Lower leg skin (tissue), 3 donors: ENCODE measurements at regions not wholly inside any gene's neighbourhood (a gene's known extent, or its start where the extent isn't known, plus 50 kb on each side); places are given as distances from the start of the nearest gene placed in this dataset.

Source experiments
- CTCF ChIP-seq, 3 donors: fragments of 450-650 bp; IDR thresholded peaks; one replicate each; pipeline ENCODE4 v1.5.1; 2016; ENCODE audit warnings: antibody characterized with exemption in 3 of 3, mild to moderate bottlenecking in 3 of 3, moderate library complexity in 2 of 3
- POLR2A ChIP-seq, 2 donors: fragments of 450-650 bp; IDR thresholded peaks; one replicate each; pipeline ENCODE4 v1.6.1; 2016 to 2017; ENCODE audit warnings: antibody characterized with exemption in 2 of 2, mild to moderate bottlenecking in 1 of 2, moderate library complexity in 1 of 2

- TF ChIP-seq POLR2A (IDR thresholded peaks at IDR 0.05): no peak
- no peak for TF ChIP-seq CTCF (IDR thresholded peaks at IDR 0.05)
Measured at GRCh38 chr1:94708811-94709210, 111.3 kb upstream of the SLC44A3 start.
